A549 (cell line): ENCODE measurements at regions not wholly inside any gene's neighbourhood (a gene's known extent, or its start where the extent isn't known, plus 50 kb on each side); places are given as distances from the start of the nearest gene placed in this dataset.

ENCODE experiments used
- ATAC-seq, 2 experiments: fragments of 200-7000 bp in 1 of 2; fragments of >200 bp in 1 of 2; cut with Nextera tagmentation in 1 of 2; cut with Tn5 transposase in 1 of 2; 3 replicates each; pipeline versions ENCODE4 v1.8.0 to v1.9.1; 2018 to 2020; ENCODE audit warnings: mild to moderate bottlenecking in 1 of 2, moderate library complexity in 1 of 2
- CTCF ChIA-PET: fragments of 300-600 bp; sonication (Branson Sonifier 250); formaldehyde crosslinking; extraction: SDS; loops from one replicate; lab custom pipeline; 2021; ENCODE audit warnings: antibody characterized with exemption, inconsistent platforms; lab: Yijun Ruan, JAX
- POLR2A ChIA-PET: fragments of 350-600 bp; formaldehyde crosslinking; extraction: SDS; loops from one replicate; lab custom pipeline; 2021; ENCODE audit warnings: antibody characterized with exemption, inconsistent platforms; lab: Yijun Ruan, JAX
- DNase-seq, 2 experiments: peaks; one replicate each; pipeline versions ENCODE4 v3.0.0 to v3.0.0-alpha.2; 2011 to 2016; ENCODE audit warnings: low read depth in 1 of 2, low spot score in 1 of 2
- FAIRE-seq: peaks from 2 replicates; lab custom pipeline; 2011; peaks lifted over from hg19 to GRCh38; lab: Jason Lieb, UNC
- H3K27ac ChIP-seq, 2 experiments: fragments of >200 bp; sonication (Bioruptor Twin); formaldehyde crosslinking; 3 replicates each; pipeline ENCODE4 v1.5.1; 2016 to 2017
- H3K4me1 ChIP-seq: fragments of >200 bp; sonication (Bioruptor Twin); formaldehyde crosslinking; 3 replicates; pipeline ENCODE4 v1.6.1; 2016
- H3K4me2 ChIP-seq: fragments of >200 bp; sonication (Bioruptor Twin); formaldehyde crosslinking; 3 replicates; pipeline ENCODE4 v1.6.1; 2016
- H3K4me3 ChIP-seq: fragments of >200 bp; sonication (Bioruptor Twin); formaldehyde crosslinking; 3 replicates; pipeline ENCODE4 v1.5.1; 2016
- H3K9me3 ChIP-seq: fragments of >200 bp; sonication (Bioruptor Twin); formaldehyde crosslinking; 3 replicates; pipeline ENCODE4 v1.6.1; 2016
- CBX2 ChIP-seq: fragments of 200-600 bp; sonication (generic); IDR thresholded peaks from 2 replicates; pipeline ENCODE4 v1.6.1; 2016; ENCODE audit warnings: low read depth, mild to moderate bottlenecking, borderline replicate concordance
- CBX8 ChIP-seq: fragments of 200-600 bp; sonication (generic); IDR thresholded peaks from 2 replicates; pipeline ENCODE4 v1.6.1; 2016
- CTCF ChIP-seq: fragments of >200 bp; sonication (Bioruptor Twin); formaldehyde crosslinking; IDR thresholded peaks from 3 replicates; pipeline ENCODE4 v1.5.1; 2016
- ELK1 ChIP-seq: fragments of 150-350 bp; IDR thresholded peaks from 2 replicates; pipeline ENCODE4 v1.6.1; 2014; ENCODE audit warnings: low read depth, mild to moderate bottlenecking, low read length
- FOSL2 ChIP-seq, 2 experiments: fragments of 450-650 bp in 1 of 2; fragments of >200 bp in 1 of 2; sonication (Bioruptor Twin) in 1 of 2; formaldehyde crosslinking; IDR thresholded peaks; 2 replicates each; pipeline versions ENCODE4 v1.5.0 to v1.6.1; 2016 to 2020; ENCODE audit warnings: mild to moderate bottlenecking in 1 of 2, moderate library complexity in 1 of 2
- HDAC2 ChIP-seq: fragments of 200-600 bp; sonication (generic); IDR thresholded peaks from 2 replicates; pipeline ENCODE4 v1.6.1; 2016
- HES2 ChIP-seq: fragments of >200 bp; sonication (Bioruptor Twin); formaldehyde crosslinking; IDR thresholded peaks from 2 replicates; pipeline ENCODE4 v1.6.1; 2016
- HEYL ChIP-seq: fragments of 250-450 bp; sonication (Bioruptor Pico); IDR thresholded peaks from 2 replicates; pipeline ENCODE4 v1.8.0; 2021; ENCODE audit warnings: mild to moderate bottlenecking, moderate library complexity
- HMGXB4 ChIP-seq: fragments of 250-450 bp; sonication (Bioruptor Pico); IDR thresholded peaks from 2 replicates; pipeline ENCODE4 v1.5.0; 2021; ENCODE audit warnings: mild to moderate bottlenecking, moderate library complexity, borderline replicate concordance
- HOXA7 ChIP-seq: fragments of 250-450 bp; sonication (Bioruptor Pico); IDR thresholded peaks from 2 replicates; pipeline ENCODE4 v1.5.0; 2020; ENCODE audit warnings: mild to moderate bottlenecking, moderate library complexity
- HOXB13 ChIP-seq: fragments of 250-450 bp; sonication (Bioruptor Pico); IDR thresholded peaks from 2 replicates; pipeline ENCODE4 v1.5.0; 2020; ENCODE audit warnings: low read depth, mild to moderate bottlenecking, moderate library complexity
- HOXB5 ChIP-seq: fragments of 250-450 bp; sonication (Bioruptor Pico); IDR thresholded peaks from 2 replicates; pipeline ENCODE4 v1.5.0; 2020; ENCODE audit warnings: mild to moderate bottlenecking, moderate library complexity
- JUN ChIP-seq, 2 experiments: fragments of >200 bp; sonication (Bioruptor Twin); formaldehyde crosslinking; IDR thresholded peaks; 2 replicates in 1 of 2; 3 replicates in 1 of 2; pipeline ENCODE4 v1.6.1; 2016 to 2017
- JUNB ChIP-seq: fragments of >200 bp; sonication (Bioruptor Twin); formaldehyde crosslinking; IDR thresholded peaks from 2 replicates; pipeline ENCODE4 v1.6.1; 2016
- MAZ ChIP-seq: fragments of 150-350 bp; IDR thresholded peaks from 2 replicates; pipeline ENCODE4 v1.6.1; 2014; ENCODE audit warnings: antibody characterized with exemption, low read depth, low read length, borderline replicate concordance
- MYC ChIP-seq: IDR thresholded peaks from 2 replicates; pipeline ENCODE4 v1.6.1; 2012; ENCODE audit warnings: mild to moderate bottlenecking, inconsistent platforms, low read length, improper control_type of control experiment, borderline replicate concordance
- PHF8 ChIP-seq: fragments of 200-600 bp; sonication (generic); IDR thresholded peaks from 2 replicates; pipeline ENCODE4 v1.6.1; 2016; ENCODE audit warnings: low read depth, mild to moderate bottlenecking, antibody characterized with exemption, moderate library complexity, borderline replicate concordance
- POLR2A ChIP-seq: IDR thresholded peaks from 2 replicates; pipeline ENCODE4 v1.6.1; 2012; ENCODE audit warnings: mild to moderate bottlenecking, low read length
- REST ChIP-seq: fragments of 200-600 bp; sonication (generic); IDR thresholded peaks from 2 replicates; pipeline ENCODE4 v1.6.1; 2016; ENCODE audit warnings: antibody characterized with exemption, mild to moderate bottlenecking, moderate library complexity
- ZFP36 ChIP-seq: fragments of 450-650 bp; IDR thresholded peaks from 2 replicates; pipeline ENCODE4 v1.6.1; 2014; ENCODE audit warnings: borderline replicate concordance; ENCODE audit not compliant: partially characterized antibody
- ZSCAN20 ChIP-seq: fragments of 250-450 bp; sonication (Bioruptor Pico); IDR thresholded peaks from 2 replicates; pipeline ENCODE4 v1.8.0; 2022; ENCODE audit warnings: mild to moderate bottlenecking, moderate library complexity
- WGBS: methylation state at CpG from one replicate; pipeline ENCODE4 v1.1.6; 2017; ENCODE audit errors: missing lambda C conversion rate; 5-methylcytosine and 5-hydroxymethylcytosine counted together

GRCh38 chr5:116378777-116379121, 195.9 kb downstream of the SEMA6A start:
- no peak overlapping the region for H3K27ac ChIP-seq
- no peaks in the 10 kb centered on the region for H3K9me3 ChIP-seq
- ChIA-PET POLR2A (no interaction called here), CTCF (interaction anchor here (0.8 kb wide), 1 partner anchor 18 kb away, joined by 3 read pairs; no protein-coding TSS in a partner anchor)
- no peaks in the 10 kb centered on the region for H3K4me1 ChIP-seq
- WGBS: 73% methylated on average over 5 of the region's 5 CpGs
- TF ChIP-seq CBX8: no peak
- no peak for TF ChIP-seq PHF8
- no peak for TF ChIP-seq JUN (IDR thresholded peaks at IDR 0.05)
- TF ChIP-seq HMGXB4 (CRISPR knock-in tag): no peak
- TF ChIP-seq, all 56 proteins: peak for 0
- ATAC-seq (no peak), DNase-seq (no peak), FAIRE-seq (no peak)
- Histone ChIP-seq H3K4me2 (no peak overlapping the region), H3K4me3 (no peak overlapping the region)

- H3K4me2 ChIP-seq: no peak overlapping the region
- POLR2A ChIA-PET: no interaction called here
- no peak overlapping the region for H3K27ac ChIP-seq
- H3K4me1 ChIP-seq: no peaks in the 10 kb centered on the region
- H3K4me3 ChIP-seq: no peak overlapping the region
- ATAC-seq: no peak
- TF ChIP-seq JUNB (no peak), JUN (IDR thresholded peaks at IDR 0.05) (no peak), HOXB5 (CRISPR knock-in tag) (no peak), REST (no peak), MYC (no peak), HOXB13 (CRISPR knock-in tag) (no peak), HEYL (no peak)
- WGBS: 75% methylated on average over 12 of the region's 12 CpGs
- no peak for DNase-seq
- FAIRE-seq: no peak
- CTCF ChIA-PET: interaction anchor here (0.8 kb wide), 1 partner anchor 19 kb away, joined by 3 read pairs; no protein-coding TSS in a partner anchor
- H3K9me3 ChIP-seq: no peaks in the 10 kb centered on the region
Measured at GRCh38 chr5:116378007-116378776, 196.4 kb downstream of the SEMA6A start.

- Histone ChIP-seq H3K4me1 (no peaks in the 10 kb centered on the region), H3K27ac (no peak overlapping the region), H3K9me3 (no peaks in the 10 kb centered on the region), H3K4me2 (no peak overlapping the region), H3K4me3 (no peak overlapping the region)
- no peak for ATAC-seq
- 74% methylated on average over 18 of the region's 18 CpGs for WGBS
- no peak for FAIRE-seq
- ChIA-PET POLR2A (no interaction called here), CTCF (no interaction called here)
- TF ChIP-seq HOXA7 (CRISPR knock-in tag) (no peak), HEYL (no peak), POLR2A (no peak), CTCF (no peak), JUN (IDR thresholded peaks at IDR 0.05) (no peak), ZFP36 (no peak), ZSCAN20 (CRISPR knock-in tag) (no peak), CBX2 (no peak), MAZ (no peak), FOSL2 (IDR thresholded peaks at IDR 0.05) (no peak), FOSL2 (CRISPR knock-in tag; IDR thresholded peaks at IDR 0.05) (no peak), ELK1 (no peak), HDAC2 (no peak), HES2 (no peak)
- DNase-seq: no peak
Measured at GRCh38 chr5:116377276-116378006, 197.2 kb downstream of the SEMA6A start.
